SIG-M5 treated with dmso at 0.1 percent for 504 hours (cell line): ENCODE measurements at regions not wholly inside any gene's neighbourhood (a gene's known extent, or its start where the extent isn't known, plus 50 kb on each side); places are given as distances from the start of the nearest gene placed in this dataset.

Experiments
- DNase-seq: peaks from one replicate; lab custom pipeline; 2025; ENCODE audit not compliant: unreplicated experiment; lab: John Stamatoyannopoulos, UW

DNA sequence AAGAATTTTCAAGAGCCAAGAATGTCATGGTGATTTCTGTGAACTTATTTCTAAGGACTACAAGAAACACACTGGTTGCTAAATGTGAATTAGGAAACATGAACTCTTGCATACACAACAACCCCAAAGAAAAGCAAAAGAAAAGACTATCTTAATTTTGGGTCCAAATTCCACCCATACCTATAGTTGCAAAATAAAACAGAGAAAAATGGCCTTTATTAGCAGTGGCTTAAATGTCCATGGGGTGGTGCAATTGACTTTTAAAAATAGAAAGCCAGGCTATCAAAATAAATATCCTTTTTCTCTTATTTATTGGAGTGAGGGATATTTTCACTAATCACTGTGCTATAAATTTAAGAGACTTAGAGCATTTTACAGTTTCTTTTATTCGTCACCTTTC, 80.9 kb upstream of the DPYD start:
- DNase-seq = no peak

GRCh38 chr1:97999320-97999719, 78.5 kb upstream of the DPYD start:
- no peak for DNase-seq

DNA sequence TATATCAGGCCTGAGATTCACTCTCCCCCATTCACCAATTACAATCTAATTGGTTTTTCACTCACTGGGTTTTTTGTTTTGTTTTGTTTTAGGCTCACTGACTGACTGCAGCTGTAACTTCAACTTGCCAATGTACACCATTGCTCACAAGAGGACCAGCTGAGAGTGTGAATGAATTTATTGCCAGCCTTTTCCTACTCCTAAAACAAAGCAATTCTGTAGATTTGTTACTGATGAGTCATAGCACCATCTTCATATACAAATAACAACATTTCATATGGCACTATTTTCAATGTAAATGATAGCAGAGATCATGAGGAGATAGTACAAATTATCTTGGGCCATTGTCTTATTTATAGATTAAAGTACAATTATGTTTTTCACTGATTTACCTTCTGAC, 76.0 kb upstream of the DPYD start:
- DNase-seq = no peak

DNA sequence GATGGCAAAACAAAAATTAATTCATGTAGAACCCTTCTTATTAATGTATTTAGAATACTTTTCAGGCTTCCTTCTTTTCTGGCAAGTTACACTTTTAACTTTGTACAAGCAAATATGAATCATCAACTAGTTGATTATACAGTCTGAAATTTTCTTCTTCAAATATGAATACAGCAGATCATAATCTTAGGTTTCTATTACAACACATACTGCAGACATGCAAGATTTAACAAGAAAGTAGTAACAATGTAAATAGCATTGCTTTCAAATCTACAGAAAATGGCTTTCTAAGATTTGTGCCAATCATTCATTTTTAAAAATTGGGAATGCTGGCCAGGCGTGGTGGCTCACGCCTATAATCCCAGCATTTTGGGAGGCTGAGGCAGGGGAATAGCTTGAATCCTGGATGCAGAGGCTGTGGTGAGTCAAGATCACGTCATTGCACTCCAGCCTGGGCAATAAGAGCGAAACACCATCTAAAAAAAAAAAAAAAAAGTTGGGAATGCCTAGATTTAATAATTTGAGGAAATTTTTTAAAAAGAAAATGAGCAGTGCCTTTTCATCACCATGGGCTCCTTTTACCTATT, 68.4 kb upstream of the DPYD start:
- DNase-seq = peak; percentile 1

DNA sequence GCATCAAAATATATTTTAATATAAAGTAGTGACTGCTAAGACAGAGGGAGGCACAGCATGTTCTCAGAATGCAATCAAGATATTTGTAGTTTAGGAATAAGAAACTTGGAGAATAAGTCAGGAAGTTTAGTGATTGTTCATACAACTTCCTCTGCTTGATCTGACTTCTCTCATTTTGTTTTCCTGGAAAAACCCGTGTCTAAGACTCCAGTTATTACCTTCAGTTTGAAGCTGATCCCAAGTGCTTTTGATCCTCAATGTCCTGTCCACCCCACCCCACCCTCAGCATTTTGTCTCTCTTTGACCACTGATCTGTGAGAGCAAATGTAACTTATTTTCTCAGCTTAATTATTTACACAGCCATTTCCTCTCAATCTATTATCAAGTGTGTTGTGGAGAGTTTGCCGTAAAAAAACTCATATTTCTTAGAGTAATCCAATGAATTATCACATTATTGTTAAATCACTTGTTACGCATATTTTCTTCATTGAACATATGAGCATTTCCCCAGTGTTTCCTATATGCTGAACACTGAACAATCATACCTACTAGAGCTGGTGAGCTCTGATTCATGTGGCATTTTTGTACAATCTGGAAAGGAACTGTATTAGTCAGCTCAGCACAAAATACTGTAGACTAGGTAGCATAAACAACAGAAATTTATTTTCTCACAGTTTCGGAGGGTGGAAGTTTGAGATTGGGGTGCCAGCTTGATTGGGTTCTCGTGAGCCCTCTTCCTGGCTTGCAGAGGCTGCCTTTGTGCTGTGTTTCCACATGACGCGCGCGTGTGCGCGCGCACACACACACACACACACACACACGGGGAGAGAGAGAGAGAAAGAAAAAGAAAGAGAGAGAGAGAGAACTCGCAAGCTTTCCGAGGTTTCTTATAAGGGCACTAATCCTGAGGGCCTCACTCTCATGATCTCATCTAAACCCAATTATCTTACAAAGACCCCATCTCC, 65.5 kb upstream of the DPYD start:
- no peak for DNase-seq

GRCh38 chr1:97983126-97983525, 62.3 kb upstream of the DPYD start:
- no peak for DNase-seq

DNA sequence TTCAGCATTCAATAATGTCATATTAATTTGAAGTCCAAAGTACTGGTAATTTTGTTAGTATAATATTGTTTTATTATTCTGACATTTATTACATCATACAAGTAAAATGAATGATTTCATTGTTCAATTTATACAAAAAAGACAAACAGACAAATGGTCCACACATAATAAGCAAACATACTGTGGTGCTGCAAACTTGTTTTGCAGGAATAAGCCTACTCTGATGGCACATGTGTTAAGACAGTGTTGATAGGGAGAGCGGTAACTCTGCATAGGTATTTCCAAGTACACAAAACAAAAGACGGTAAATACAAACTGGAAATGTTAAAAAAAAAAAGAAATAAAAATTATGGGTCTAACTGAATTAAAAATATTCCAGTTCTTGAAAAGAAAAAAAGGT, 59.7 kb upstream of the DPYD start:
- no peak for DNase-seq

GRCh38 chr1:97976801-97977200, 56.0 kb upstream of the DPYD start:
- DNase-seq = no peak
